Heart right ventricle (tissue), 16 donors: ENCODE measurements at regions not wholly inside any gene's neighbourhood (a gene's known extent, or its start where the extent isn't known, plus 50 kb on each side); places are given as distances from the start of the nearest gene placed in this dataset.

Source experiments
- ATAC-seq, 8 donors: fragments of 200-7000 bp; cut with Tn5 transposase; one replicate each; pipeline ENCODE4 v1.9.1; 2020; ENCODE audit warnings: mild to moderate bottlenecking in 8 of 8, moderate library complexity in 8 of 8, moderate number of reproducible peaks in 1 of 8
- DNase-seq, 2 donors: peaks; one replicate each; pipeline ENCODE4 v3.0.0-alpha.2; 2020
- H3K27ac ChIP-seq, 10 donors: fragments of 200-600 bp; sonication (generic) in 2 of 10; one replicate each; pipeline versions ENCODE4 v1.5.0 to v1.8.0; 2020 to 2022; ENCODE audit warnings: mild to moderate bottlenecking in 3 of 10
- H3K27me3 ChIP-seq, 7 donors: fragments of 200-600 bp; one replicate each; pipeline ENCODE4 v1.8.0; 2021 to 2022; ENCODE audit warnings: mild to moderate bottlenecking in 2 of 7
- H3K36me3 ChIP-seq, 9 donors: fragments of 200-600 bp; sonication (generic) in 1 of 9; one replicate each; pipeline versions ENCODE4 v1.5.0 to v1.8.0; 2020 to 2022; ENCODE audit warnings: mild to moderate bottlenecking in 2 of 9
- H3K4me1 ChIP-seq, 9 donors: fragments of 200-600 bp; sonication (generic) in 1 of 9; one replicate each; pipeline versions ENCODE4 v1.5.0 to v1.8.0; 2020 to 2022; ENCODE audit warnings: mild to moderate bottlenecking in 4 of 9
- H3K4me3 ChIP-seq, 10 donors: fragments of 200-600 bp; sonication (generic) in 2 of 10; one replicate each; pipeline versions ENCODE4 v1.5.0 to v1.8.0; 2020 to 2022; ENCODE audit warnings: mild to moderate bottlenecking in 7 of 10, moderate library complexity in 2 of 10
- H3K9me3 ChIP-seq, 11 donors: fragments of 200-600 bp in 10 of 11; sonication (generic) in 2 of 11; one replicate each; pipeline versions ENCODE4 v1.5.0 to v1.8.0; 2013 to 2022; ENCODE audit warnings: mild to moderate bottlenecking in 2 of 11, control low read depth in 1 of 11, moderate library complexity in 1 of 11
- WGBS, 2 donors: extraction: QIAGEN DNeasy Blood & Tissue Kit; methylation state at CpG; one replicate each; pipeline ENCODE4 v1.1.7; 2013; ENCODE audit warnings: inconsistent platforms in 1 of 2; 5-methylcytosine and 5-hydroxymethylcytosine counted together
- intact Hi-C, 10 donors: fragments of 100-400 bp; cut with DNase I; formaldehyde crosslinking; loops; one replicate each; pipeline versions ENCODE4 v1.11.1 to v1.14.2; 2022
- TF ChIP-seq, protein P1 (sequence below), 9 donors: fragments of 200-600 bp; sonication (generic) in 2 of 9; IDR thresholded peaks; one replicate each; pipeline versions ENCODE4 v1.5.0 to v1.8.0; 2021 to 2022; ENCODE audit warnings: antibody characterized with exemption in 9 of 9, mild to moderate bottlenecking in 5 of 9, moderate library complexity in 1 of 9
- donor health status: Arrhythmogenic right ventricular cardiomyopathy.
- donor health status: ischemic (EF 13 %, LVEDD 7.1; RV severe dilation, severe dysfunction).
- donor health status: healthy with polysubstance abuse.
- donor health status: DM: no; HTN: yes; CAD: no.
- donor health status: DM: no; HTN: no; CAD: no.
- donor health status: ischemic (EF 25% LVEDD 6.9; RV normal size, moderate dysfunction).
- donor health status: ischemic (EF 25% LVEDD 5.7; RV mildly dilated, moderate dysfunction).
- donor health status: healthy.
- donor health status: DM: yes; HTN: yes; CAD: no.
- donor health status: Ischemic cardiomyopathy.
- donor health status: ischemic (EF 35%, LVEDD 5.7; RV mildly dilated, moderate dysfunction).
- donor health status: nonischemic (EF 11% LVEDD 7.7; RV severe dilation, severe dysfunction).
- donor health status: DM: yes; HTN: yes; CAD: no.
- donor health status: PGD.
- donor health status: ischemic (EF 29% LVEDD 5.4; RV normal size, mild dysfunction).
- donor health status: nonischemic (EF 23%, LVEDD 6.1; RV moderate dilation, normal function).

DNA sequence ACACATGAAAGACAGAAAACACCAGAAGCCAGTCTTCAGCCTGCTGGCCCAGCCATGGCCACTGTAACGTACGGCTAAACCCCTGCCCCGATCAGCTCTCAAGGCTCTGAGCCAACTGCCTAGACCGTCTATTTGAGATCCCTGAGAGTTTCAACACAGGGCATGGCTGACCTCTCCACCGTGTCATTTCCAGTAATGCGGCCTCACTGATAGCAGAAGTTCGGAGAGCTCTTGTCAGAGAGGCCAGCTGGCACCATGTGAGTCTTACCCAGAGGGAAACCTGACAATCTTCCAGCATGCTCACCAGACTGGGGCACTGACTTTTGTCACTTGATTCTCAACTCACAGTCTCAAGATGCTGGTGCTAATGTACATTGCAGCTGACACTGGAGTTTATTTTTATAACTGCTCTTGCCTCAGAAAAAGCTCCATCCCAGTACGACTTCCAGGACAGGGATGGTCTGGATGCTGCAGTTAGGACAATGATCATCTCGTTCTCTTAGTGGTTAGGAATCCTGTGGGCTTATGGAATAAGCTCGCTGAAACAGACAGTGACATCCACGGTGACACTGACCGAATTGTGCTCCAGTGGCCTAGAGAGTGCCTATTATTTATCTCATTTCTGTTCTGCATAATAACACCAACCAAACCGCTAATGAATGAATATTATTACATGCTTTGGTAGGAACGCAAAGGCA lies 372.7 kb downstream of the ICE1 start:
- Histone ChIP-seq H3K4me1 (peaks cover 0 to 38% (median 3%) of the 10 kb centered on the region in 9 donors), H3K9me3 (no peaks in the 10 kb centered on the region), H3K27me3 (no peaks in the 10 kb centered on the region), H3K27ac (peak overlapping the region in 8 of 10 donors; percentile 22 to 80 (median 54)), H3K36me3 (no peaks in the 10 kb centered on the region), H3K4me3 (no peak overlapping the region)
- TF ChIP-seq, protein P1, sequence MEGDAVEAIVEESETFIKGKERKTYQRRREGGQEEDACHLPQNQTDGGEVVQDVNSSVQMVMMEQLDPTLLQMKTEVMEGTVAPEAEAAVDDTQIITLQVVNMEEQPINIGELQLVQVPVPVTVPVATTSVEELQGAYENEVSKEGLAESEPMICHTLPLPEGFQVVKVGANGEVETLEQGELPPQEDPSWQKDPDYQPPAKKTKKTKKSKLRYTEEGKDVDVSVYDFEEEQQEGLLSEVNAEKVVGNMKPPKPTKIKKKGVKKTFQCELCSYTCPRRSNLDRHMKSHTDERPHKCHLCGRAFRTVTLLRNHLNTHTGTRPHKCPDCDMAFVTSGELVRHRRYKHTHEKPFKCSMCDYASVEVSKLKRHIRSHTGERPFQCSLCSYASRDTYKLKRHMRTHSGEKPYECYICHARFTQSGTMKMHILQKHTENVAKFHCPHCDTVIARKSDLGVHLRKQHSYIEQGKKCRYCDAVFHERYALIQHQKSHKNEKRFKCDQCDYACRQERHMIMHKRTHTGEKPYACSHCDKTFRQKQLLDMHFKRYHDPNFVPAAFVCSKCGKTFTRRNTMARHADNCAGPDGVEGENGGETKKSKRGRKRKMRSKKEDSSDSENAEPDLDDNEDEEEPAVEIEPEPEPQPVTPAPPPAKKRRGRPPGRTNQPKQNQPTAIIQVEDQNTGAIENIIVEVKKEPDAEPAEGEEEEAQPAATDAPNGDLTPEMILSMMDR (IDR thresholded peaks at IDR 0.05) = no peak
- DNase-seq (peak; percentile 41 to 74), ATAC-seq (peak; percentile 89 to 99 (median 96))
- 32 to 43% methylated on average over 14 of the region's 14 CpGs for WGBS, 2 donors
- intact Hi-C loops = loop anchor here in 1 of 10 donors (5.0 to 10.0 kb wide), 2 partner anchors 108 to 300 kb away; no protein-coding TSS in a partner anchor

- DNase-seq = no peak
- intact Hi-C loops = loop anchor here in 1 of 10 donors (10.0 kb wide), 1 partner anchor 299 kb away; no protein-coding TSS in a partner anchor
- 77 to 80% methylated on average over 4 of the region's 4 CpGs for WGBS, 2 donors
- H3K36me3 ChIP-seq = no peaks in the 10 kb centered on the region
- no peak overlapping the region for H3K4me3 ChIP-seq
- no peaks in the 10 kb centered on the region for H3K27me3 ChIP-seq
- peak overlapping the region in 1 of 10 donors; percentile 66 for H3K27ac ChIP-seq
- TF ChIP-seq, protein P1 (IDR thresholded peaks at IDR 0.05) = no peak
- peaks cover 0 to 32% (median 3%) of the 10 kb centered on the region in 9 donors for H3K4me1 ChIP-seq
- no peak for ATAC-seq
- H3K9me3 ChIP-seq = no peaks in the 10 kb centered on the region
Observed at GRCh38 chr5:5794118-5794560, 371.7 kb downstream of the ICE1 start.

DNA sequence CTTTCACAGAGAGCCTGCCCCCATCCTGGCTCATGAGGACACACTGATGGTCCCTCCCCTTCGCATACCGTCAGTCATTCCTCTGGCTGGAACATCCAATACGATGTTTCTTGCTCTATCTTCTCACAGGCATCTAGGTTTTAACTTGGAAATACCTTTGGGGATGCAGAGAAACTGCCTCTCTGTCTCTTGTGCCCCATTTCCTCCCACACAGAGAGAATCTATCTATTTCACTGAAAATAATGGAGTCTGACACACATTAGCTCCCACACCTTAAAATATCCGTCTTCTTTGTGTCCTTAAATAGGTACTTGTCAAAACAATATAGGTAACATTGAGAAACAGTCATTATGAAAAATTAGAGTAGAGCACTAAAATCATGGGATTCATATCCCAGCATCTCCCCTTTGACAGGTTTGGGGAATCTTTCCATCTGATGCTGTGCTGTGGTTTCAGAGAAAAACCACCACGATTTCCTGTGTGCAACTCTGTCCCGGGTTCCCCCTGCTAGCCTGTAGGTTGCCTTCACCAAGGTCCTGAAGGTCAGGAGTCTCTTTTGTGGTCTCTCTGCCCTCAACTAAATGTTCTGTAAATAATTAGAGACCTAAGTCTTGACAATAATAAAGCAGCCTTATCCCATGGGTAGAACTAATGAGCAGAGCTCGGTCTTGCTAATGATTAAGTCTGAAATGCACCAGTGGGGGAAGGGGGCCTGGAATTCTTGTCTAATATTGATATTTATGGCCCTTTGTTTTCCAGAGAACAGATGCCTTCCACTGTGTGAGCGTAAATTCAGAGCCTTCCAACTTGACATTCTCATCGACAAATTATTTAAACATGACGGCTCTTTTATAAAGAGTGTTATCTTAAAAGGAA lies 371.0 kb downstream of the ICE1 start:
- H3K4me1 ChIP-seq = peaks cover 0 to 25% (median 3%) of the 10 kb centered on the region in 9 donors
- intact Hi-C loops = loop anchor here in 1 of 10 donors (10.0 kb wide), 1 partner anchor 299 kb away; no protein-coding TSS in a partner anchor
- 78 to 82% methylated on average over 10 of the region's 10 CpGs for WGBS, 2 donors
- H3K27ac ChIP-seq = no peak overlapping the region
- TF ChIP-seq, protein P1 (IDR thresholded peaks at IDR 0.05) = no peak
- no peak for DNase-seq
- ATAC-seq = no peak
- no peaks in the 10 kb centered on the region for H3K27me3 ChIP-seq
- H3K4me3 ChIP-seq = no peak overlapping the region
- no peaks in the 10 kb centered on the region for H3K36me3 ChIP-seq
- H3K9me3 ChIP-seq = no peaks in the 10 kb centered on the region

- DNase-seq = no peak
- 75 to 81% methylated on average over 1 of the region's 1 CpG for WGBS, 2 donors
- no peak for ATAC-seq
- TF ChIP-seq, protein P1 (IDR thresholded peaks at IDR 0.05) = no peak
- Histone ChIP-seq H3K9me3 (peaks cover 0 to under 1% (median 0%) of the 10 kb centered on the region in 11 donors), H3K27ac (no peak overlapping the region), H3K36me3 (no peaks in the 10 kb centered on the region), H3K4me1 (peaks cover 0 to 21% (median 3%) of the 10 kb centered on the region in 9 donors), H3K27me3 (no peaks in the 10 kb centered on the region), H3K4me3 (no peak overlapping the region)
- intact Hi-C loops = loop anchor here in 1 of 10 donors (10.0 kb wide), 1 partner anchor 297 kb away; no protein-coding TSS in a partner anchor
Observed at GRCh38 chr5:5792106-5792505, 369.6 kb downstream of the ICE1 start.
